PC-3 (cell line): ENCODE measurements at regions not wholly inside any gene's neighbourhood (a gene's known extent, or its start where the extent isn't known, plus 50 kb on each side); places are given as distances from the start of the nearest gene placed in this dataset.

Source experiments
- ATAC-seq: fragments of 200-7000 bp; cut with Tn5 transposase; 2 replicates; pipeline ENCODE4 v1.9.1; 2020; ENCODE audit warnings: mild to moderate bottlenecking, moderate library complexity
- BruUV-seq: library from RNA; stranded (reverse); fragments of 400-500 nt; replicated peaks from 2 replicates; lab custom pipeline; 2021; lab: Mats Ljungman, UMichigan
- CTCF ChIA-PET: fragments of 300-600 bp; sonication (Branson Sonifier 250); formaldehyde crosslinking; loops from one replicate; lab custom pipeline; 2022; ENCODE audit warnings: antibody characterized with exemption; lab: Charles Lee
- POLR2A ChIA-PET: fragments of 300-600 bp; sonication (Branson Sonifier 250); formaldehyde crosslinking; loops from one replicate; lab custom pipeline; 2022; ENCODE audit warnings: antibody characterized with exemption; ENCODE audit not compliant: unreplicated experiment; lab: Charles Lee
- DNase-seq: peaks from one replicate; pipeline ENCODE4 v3.0.0-alpha.2; 2015
- H2AFZ ChIP-seq: fragments of 300-600 bp; sonication (generic); 2 replicates; pipeline ENCODE4 v1.6.0; 2016; ENCODE audit warnings: antibody characterized with exemption, low read length
- H3F3A ChIP-seq: fragments of 300-600 bp; sonication (generic); one replicate; pipeline ENCODE4 v1.6.0; 2017; ENCODE audit warnings: antibody characterized with exemption, low read length, control low read depth, mild to moderate bottlenecking; ENCODE audit not compliant: unreplicated experiment
- H3K27ac ChIP-seq: fragments of 300-600 bp; sonication (generic); 2 replicates; pipeline ENCODE4 v1.5.1; 2016; ENCODE audit warnings: mild to moderate bottlenecking, low read length
- H3K27me3 ChIP-seq: fragments of 300-600 bp; sonication (generic); 2 replicates; pipeline ENCODE4 v1.6.1; 2016; ENCODE audit warnings: low read length, mixed read lengths
- H3K36me3 ChIP-seq: fragments of 300-600 bp; sonication (generic); 2 replicates; pipeline ENCODE4 v1.6.1; 2016; ENCODE audit warnings: low read depth, mixed run types, low read length, mixed read lengths
- H3K4me1 ChIP-seq: fragments of 300-600 bp; sonication (generic); 2 replicates; pipeline ENCODE4 v1.5.1; 2016; ENCODE audit warnings: low read length; ENCODE audit not compliant: insufficient read depth
- H3K4me2 ChIP-seq: fragments of 300-600 bp; sonication (generic); 2 replicates; pipeline ENCODE4 v1.6.0; 2016; ENCODE audit warnings: low read length
- H3K4me3 ChIP-seq: fragments of 300-600 bp; sonication (generic); 2 replicates; pipeline ENCODE4 v1.5.1; 2016; ENCODE audit warnings: mild to moderate bottlenecking, low read length, mixed read lengths
- H3K79me2 ChIP-seq: fragments of 300-600 bp; sonication (generic); 2 replicates; pipeline ENCODE4 v1.6.1; 2017; ENCODE audit warnings: low read length, mixed read lengths
- H3K9ac ChIP-seq: fragments of 300-600 bp; sonication (generic); 2 replicates; pipeline ENCODE4 v1.6.0; 2016; ENCODE audit warnings: mild to moderate bottlenecking, low read length
- H3K9me2 ChIP-seq: fragments of 300-600 bp; sonication (generic); replicated peaks from 2 replicates; pipeline ENCODE4 v1.6.1; 2016; ENCODE audit warnings: mixed run types, low read length, mixed read lengths
- H3K9me3 ChIP-seq: fragments of 300-600 bp; sonication (generic); 2 replicates; pipeline ENCODE4 v1.6.1; 2016; ENCODE audit warnings: low read length, mixed read lengths
- H4K20me1 ChIP-seq: fragments of 300-600 bp; sonication (generic); 2 replicates; pipeline ENCODE4 v1.6.1; 2016; ENCODE audit warnings: low read length, mixed read lengths
- EZH2 ChIP-seq: fragments of 300-600 bp; sonication (generic); IDR thresholded peaks from one replicate; pipeline ENCODE4 v1.6.1; 2017; ENCODE audit warnings: antibody characterized with exemption, mild to moderate bottlenecking, low read length; ENCODE audit not compliant: unreplicated experiment
- EZH2phosphoT487 ChIP-seq: fragments of 300-600 bp; sonication (generic); IDR thresholded peaks from 2 replicates; pipeline ENCODE4 v1.6.1; 2018; ENCODE audit warnings: mild to moderate bottlenecking, antibody characterized with exemption, low read length, borderline replicate concordance
- intact Hi-C: fragments of 100-400 bp; cut with micrococcal nuclease; formaldehyde crosslinking; loops from 2 replicates; pipeline ENCODE4 v1.9.0; 2023
- TF ChIP-seq, protein P1 (sequence below): fragments of 300-600 bp; sonication (generic); conservative IDR thresholded peaks from 2 replicates; pipeline ENCODE4 v1.5.1; 2017; ENCODE audit warnings: antibody characterized with exemption, low read depth, mild to moderate bottlenecking, low read length

DNA sequence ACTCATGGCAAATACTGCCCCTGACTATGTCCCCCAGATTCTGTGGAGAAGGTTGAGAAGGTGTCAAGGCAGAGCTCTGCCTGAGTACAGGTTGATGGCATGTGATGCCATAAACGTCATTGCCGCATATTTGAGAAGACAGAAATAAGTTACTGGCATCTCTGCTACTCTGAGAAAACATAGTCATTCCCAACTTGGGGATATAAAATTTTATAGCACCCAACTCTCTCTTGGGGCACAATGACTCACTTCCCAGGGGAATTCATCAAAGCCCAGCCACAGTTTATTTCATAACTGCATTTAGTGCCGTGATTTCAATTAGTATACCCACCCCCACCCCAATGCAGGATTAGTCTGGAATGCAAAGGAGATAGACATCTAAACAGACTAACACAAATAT lies 101.9 kb upstream of the TNR start:
- POLR2A ChIA-PET, result no interaction called here

DNA sequence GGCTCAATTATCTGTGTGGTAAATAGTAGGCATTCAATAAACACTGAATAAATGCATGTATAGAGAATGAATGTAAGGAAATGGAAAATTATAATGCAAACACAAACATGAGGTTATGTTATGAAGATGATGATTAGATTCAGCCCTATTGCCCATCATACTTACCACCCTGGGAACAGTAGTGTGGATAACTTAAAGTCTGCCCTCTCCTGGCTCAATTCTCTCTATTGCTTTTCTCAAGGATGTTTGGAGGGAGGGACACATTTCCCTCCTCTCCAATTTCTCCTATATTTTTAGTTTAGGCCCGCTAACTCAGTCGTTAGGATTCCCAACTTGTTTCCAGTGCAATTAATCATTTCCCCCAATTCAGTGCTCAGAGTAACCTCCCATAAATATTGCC lies 101.5 kb upstream of the TNR start:
- H3K4me1 ChIP-seq, result peaks cover 10% of the 10 kb centered on the region
- BruUV-seq, result no TSS peak
- no peak overlapping the region for H3K4me2 ChIP-seq
- H4K20me1 ChIP-seq, result no peaks in the 10 kb centered on the region
- TF ChIP-seq, protein P1, sequence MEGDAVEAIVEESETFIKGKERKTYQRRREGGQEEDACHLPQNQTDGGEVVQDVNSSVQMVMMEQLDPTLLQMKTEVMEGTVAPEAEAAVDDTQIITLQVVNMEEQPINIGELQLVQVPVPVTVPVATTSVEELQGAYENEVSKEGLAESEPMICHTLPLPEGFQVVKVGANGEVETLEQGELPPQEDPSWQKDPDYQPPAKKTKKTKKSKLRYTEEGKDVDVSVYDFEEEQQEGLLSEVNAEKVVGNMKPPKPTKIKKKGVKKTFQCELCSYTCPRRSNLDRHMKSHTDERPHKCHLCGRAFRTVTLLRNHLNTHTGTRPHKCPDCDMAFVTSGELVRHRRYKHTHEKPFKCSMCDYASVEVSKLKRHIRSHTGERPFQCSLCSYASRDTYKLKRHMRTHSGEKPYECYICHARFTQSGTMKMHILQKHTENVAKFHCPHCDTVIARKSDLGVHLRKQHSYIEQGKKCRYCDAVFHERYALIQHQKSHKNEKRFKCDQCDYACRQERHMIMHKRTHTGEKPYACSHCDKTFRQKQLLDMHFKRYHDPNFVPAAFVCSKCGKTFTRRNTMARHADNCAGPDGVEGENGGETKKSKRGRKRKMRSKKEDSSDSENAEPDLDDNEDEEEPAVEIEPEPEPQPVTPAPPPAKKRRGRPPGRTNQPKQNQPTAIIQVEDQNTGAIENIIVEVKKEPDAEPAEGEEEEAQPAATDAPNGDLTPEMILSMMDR, result 0 out of 2 replicates have a peak, but pooled peaks have one; percentile 22
- TF ChIP-seq EZH2, result no peak
- TF ChIP-seq EZH2phosphoT487, result no peak
- no peak overlapping the region for H3K9ac ChIP-seq
- ATAC-seq, result no peak
- H3K27me3 ChIP-seq, result peaks cover 12% of the 10 kb centered on the region
- H3K36me3 ChIP-seq, result no peaks in the 10 kb centered on the region
- no peak overlapping the region for H3K27ac ChIP-seq
- no peak overlapping the region for H3K4me3 ChIP-seq
- no peak overlapping the region for H2AFZ ChIP-seq
- H3F3A ChIP-seq, result no peaks in the 10 kb centered on the region
- DNase-seq, result no peak
- ChIA-PET CTCF (no interaction called here), POLR2A (no interaction called here)
- no peaks in the 10 kb centered on the region for H3K9me3 ChIP-seq
- intact Hi-C loops, result no loop called here
- no peaks in the 10 kb centered on the region for H3K79me2 ChIP-seq
- H3K9me2 ChIP-seq, result no peaks in the 10 kb centered on the region

More for the DNA sequence above, 101.9 kb upstream of the TNR start:
- CTCF ChIA-PET, result no interaction called here
- Histone ChIP-seq H3K9me2 (no peaks in the 10 kb centered on the region), H3K4me2 (no peak overlapping the region), H3K79me2 (no peaks in the 10 kb centered on the region), H3K4me3 (no peak overlapping the region), H3K36me3 (no peaks in the 10 kb centered on the region), H3K9me3 (no peaks in the 10 kb centered on the region), H4K20me1 (no peaks in the 10 kb centered on the region), H3K4me1 (peaks cover 5% of the 10 kb centered on the region), H3K27ac (no peak overlapping the region), H3F3A (no peaks in the 10 kb centered on the region), H2AFZ (no peak overlapping the region), H3K27me3 (peaks cover 13% of the 10 kb centered on the region), H3K9ac (no peak overlapping the region)
- intact Hi-C loops, result no loop called here
- no TSS peak for BruUV-seq
- no peak for DNase-seq
- no peak for ATAC-seq
- TF ChIP-seq EZH2 (no peak), EZH2phosphoT487 (no peak)
- TF ChIP-seq, protein P1, result no peak

- intact Hi-C loops, result no loop called here
- H3K4me1 ChIP-seq, result peaks cover 14% of the 10 kb centered on the region
Observed at GRCh38 chr1:175842550-175842949, 99.2 kb upstream of the TNR start.

More at GRCh38 chr1:175842550-175842949, 99.2 kb upstream of the TNR start:
- H3K27me3 ChIP-seq, result peaks cover 4% of the 10 kb centered on the region; the same call in 1 of the 2 replicates
- DNase-seq (no peak), ATAC-seq (no peak)
- H3F3A ChIP-seq, result no peaks in the 10 kb centered on the region
- ChIA-PET CTCF (no interaction called here), POLR2A (no interaction called here)
- no peaks in the 10 kb centered on the region for H3K9me3 ChIP-seq
- TF ChIP-seq EZH2 (no peak), EZH2phosphoT487 (no peak)
- TF ChIP-seq, protein P1, result no peak
- H4K20me1 ChIP-seq, result no peaks in the 10 kb centered on the region
- no TSS peak for BruUV-seq
- H3K27ac ChIP-seq, result no peak overlapping the region
- no peak overlapping the region for H3K4me2 ChIP-seq
- H3K79me2 ChIP-seq, result no peaks in the 10 kb centered on the region
- no peak overlapping the region for H3K9ac ChIP-seq
- H3K9me2 ChIP-seq, result no peaks in the 10 kb centered on the region
- no peaks in the 10 kb centered on the region for H3K36me3 ChIP-seq
- no peak overlapping the region for H2AFZ ChIP-seq
- no peak overlapping the region for H3K4me3 ChIP-seq
